ENCODE measurements at regions not wholly inside any gene's neighbourhood (a gene's known extent, or its start where the extent isn't known, plus 50 kb on each side); places are given as distances from the start of the nearest gene placed in this dataset.

GRCh38 chr12:23096321-23096720, 471.4 kb downstream of the ETNK1 start:
- H3K9ac ChIP-seq (ENCODE audit: low read length), result no peak overlapping the region
- no peaks in the 10 kb centered on the region for H3K9me2 ChIP-seq (replicated peaks; ENCODE audit: insufficient read depth, low read length)
- H2AFZ ChIP-seq (ENCODE audit: low read depth, low read length, severe bottlenecking), result no peak overlapping the region
- no peaks in the 10 kb centered on the region for H3K27me3 ChIP-seq (ENCODE audit: low read length)
- H3K4me3 ChIP-seq (ENCODE audit: insufficient read depth, low read length, poor library complexity, severe bottlenecking), result no peak overlapping the region
- H4K20me1 ChIP-seq (ENCODE audit: low read depth, low read length), result no peaks in the 10 kb centered on the region
- H3K4me2 ChIP-seq (ENCODE audit: low read depth, low read length, poor library complexity, severe bottlenecking), result no peak overlapping the region
- no peaks in the 10 kb centered on the region for H3K79me2 ChIP-seq (ENCODE audit: insufficient read depth, low read length)
- H3F3A ChIP-seq (ENCODE audit: insufficient read depth), result no peaks in the 10 kb centered on the region
- no peak for TF ChIP-seq EZH2phosphoT487 (conservative IDR thresholded peaks at IDR 0.05; ENCODE audit: low read length)
- TF ChIP-seq CTCF (IDR thresholded peaks at IDR 0.05; ENCODE audit: insufficient read depth, low read length, poor library complexity, severe bottlenecking), result no peak
- H3K27ac ChIP-seq (ENCODE audit: low read depth, low read length), result no peak overlapping the region
- H3K36me3 ChIP-seq (ENCODE audit: low read length), result no peaks in the 10 kb centered on the region
- no peaks in the 10 kb centered on the region for H3K9me3 ChIP-seq (ENCODE audit: insufficient read depth, low read length)

- no peaks in the 10 kb centered on the region for H3K36me3 ChIP-seq (ENCODE audit: low read length)
- H3K9me3 ChIP-seq (ENCODE audit: insufficient read depth, low read length), result no peaks in the 10 kb centered on the region
- no peak overlapping the region for H3K27ac ChIP-seq (ENCODE audit: low read depth, low read length)
- H4K20me1 ChIP-seq (ENCODE audit: low read depth, low read length), result no peaks in the 10 kb centered on the region
- no peak overlapping the region for H3K9ac ChIP-seq (ENCODE audit: low read length)
- H3F3A ChIP-seq (ENCODE audit: insufficient read depth), result no peaks in the 10 kb centered on the region
- H3K9me2 ChIP-seq (replicated peaks; ENCODE audit: insufficient read depth, low read length), result no peaks in the 10 kb centered on the region
- H3K79me2 ChIP-seq (ENCODE audit: insufficient read depth, low read length), result no peaks in the 10 kb centered on the region
- no peak overlapping the region for H3K4me3 ChIP-seq (ENCODE audit: insufficient read depth, low read length, poor library complexity, severe bottlenecking)
- no peaks in the 10 kb centered on the region for H3K27me3 ChIP-seq (ENCODE audit: low read length)
- no peak overlapping the region for H3K4me2 ChIP-seq (ENCODE audit: low read depth, low read length, poor library complexity, severe bottlenecking)
- no peak for TF ChIP-seq CTCF (IDR thresholded peaks at IDR 0.05; ENCODE audit: insufficient read depth, low read length, poor library complexity, severe bottlenecking)
- TF ChIP-seq EZH2phosphoT487 (conservative IDR thresholded peaks at IDR 0.05; ENCODE audit: low read length), result no peak
- H2AFZ ChIP-seq (ENCODE audit: low read depth, low read length, severe bottlenecking), result no peak overlapping the region
Measured at GRCh38 chr12:23098110-23098509, 473.1 kb downstream of the ETNK1 start.

GRCh38 chr12:23098517-23098916, 473.5 kb downstream of the ETNK1 start:
- Histone ChIP-seq H3F3A (ENCODE audit: insufficient read depth) (no peaks in the 10 kb centered on the region), H3K9ac (ENCODE audit: low read length) (no peak overlapping the region), H2AFZ (ENCODE audit: low read depth, low read length, severe bottlenecking) (no peak overlapping the region), H3K27ac (ENCODE audit: low read depth, low read length) (no peak overlapping the region), H3K4me3 (ENCODE audit: insufficient read depth, low read length, poor library complexity, severe bottlenecking) (no peak overlapping the region), H3K9me2 (replicated peaks; ENCODE audit: insufficient read depth, low read length) (no peaks in the 10 kb centered on the region), H3K9me3 (ENCODE audit: insufficient read depth, low read length) (no peaks in the 10 kb centered on the region), H3K27me3 (ENCODE audit: low read length) (no peaks in the 10 kb centered on the region), H4K20me1 (ENCODE audit: low read depth, low read length) (no peaks in the 10 kb centered on the region), H3K4me2 (ENCODE audit: low read depth, low read length, poor library complexity, severe bottlenecking) (no peak overlapping the region), H3K36me3 (ENCODE audit: low read length) (no peaks in the 10 kb centered on the region), H3K79me2 (ENCODE audit: insufficient read depth, low read length) (no peaks in the 10 kb centered on the region)
- TF ChIP-seq EZH2phosphoT487 (conservative IDR thresholded peaks at IDR 0.05; ENCODE audit: low read length), result no peak
- no peak for TF ChIP-seq CTCF (IDR thresholded peaks at IDR 0.05; ENCODE audit: insufficient read depth, low read length, poor library complexity, severe bottlenecking)
